Activated CD4-positive, alpha-beta T cell treated with anti-CD3 and anti-CD28 coated beads, Interleukin-2, amount 10 ng/mL, durations not matched to agents 24 days and 14 days (primary cell): ENCODE measurements at regions not wholly inside any gene's neighbourhood (a gene's known extent, or its start where the extent isn't known, plus 50 kb on each side); places are given as distances from the start of the nearest gene placed in this dataset.

Source experiments
- DNase-seq: peaks from one replicate; pipeline ENCODE4 v3.0.0; 2022
- H3K27ac Mint-ChIP-seq: one replicate; pipeline ENCODE4 v1.8.0; 2022; ENCODE audit warnings: mild to moderate bottlenecking, mixed read lengths
- H3K27me3 Mint-ChIP-seq: one replicate; pipeline ENCODE4 v1.8.0; 2022; ENCODE audit warnings: mixed read lengths
- H3K36me3 Mint-ChIP-seq: one replicate; pipeline ENCODE4 v1.8.0; 2022; ENCODE audit warnings: low read depth, mild to moderate bottlenecking, mixed read lengths
- H3K4me1 Mint-ChIP-seq: one replicate; pipeline ENCODE4 v1.8.0; 2021; ENCODE audit warnings: mixed read lengths
- H3K4me3 Mint-ChIP-seq: one replicate; pipeline ENCODE4 v1.8.0; 2022; ENCODE audit warnings: mild to moderate bottlenecking, moderate library complexity, mixed read lengths
- H3K9me3 Mint-ChIP-seq: one replicate; pipeline ENCODE4 v1.8.0; 2021; ENCODE audit warnings: mixed read lengths
- intact Hi-C: fragments of 100-400 bp; cut with micrococcal nuclease; formaldehyde crosslinking; loops from one replicate; pipeline ENCODE4 v1.15.1; 2023

DNA sequence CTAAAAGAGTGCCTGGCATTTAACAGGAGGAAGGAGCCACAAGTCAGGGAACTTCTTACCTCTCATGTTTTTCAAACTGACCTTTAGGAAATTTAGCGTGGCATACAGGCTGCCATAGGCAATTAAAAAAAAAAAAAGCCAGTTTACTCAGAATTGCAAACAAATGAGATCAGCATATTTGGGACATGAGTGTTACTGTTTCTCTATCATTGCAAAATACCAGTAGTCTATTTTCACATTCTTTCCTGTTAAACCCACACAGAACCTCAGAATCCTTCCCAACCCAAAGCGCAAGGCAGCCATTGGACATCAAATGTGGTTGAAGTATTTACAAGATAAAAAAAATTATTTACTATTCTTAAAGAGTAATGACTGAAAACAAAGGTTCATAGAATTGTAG, 366.4 kb upstream of the DYNLRB2 start:
- no peak for DNase-seq
- H3K4me1 Mint-ChIP-seq: no peaks in the 10 kb centered on the region
- no peaks in the 10 kb centered on the region for H3K27me3 Mint-ChIP-seq
- no peak overlapping the region for H3K4me3 Mint-ChIP-seq
- H3K9me3 Mint-ChIP-seq: no peaks in the 10 kb centered on the region
- H3K27ac Mint-ChIP-seq: no peak overlapping the region
- intact Hi-C loops: no loop called here
- no peaks in the 10 kb centered on the region for H3K36me3 Mint-ChIP-seq

DNA sequence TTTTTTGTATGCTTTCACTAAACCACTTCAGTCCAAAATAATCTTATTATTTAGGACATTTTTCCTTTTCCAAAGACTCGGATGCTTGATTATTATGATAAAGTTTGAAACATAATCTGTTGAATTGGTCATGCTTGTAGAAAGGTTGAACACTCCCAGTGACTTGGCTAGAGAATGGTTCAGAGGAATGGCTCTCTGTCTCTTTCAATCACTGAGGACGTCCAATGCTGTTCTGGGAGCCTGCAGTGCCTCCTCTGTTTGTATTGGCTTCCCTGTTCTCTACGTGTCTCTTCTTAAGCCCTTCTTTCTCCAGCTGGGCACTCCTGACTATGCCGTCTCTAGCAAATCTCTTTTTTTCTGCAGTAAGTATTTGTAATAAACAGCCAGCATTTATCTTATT, 369.0 kb upstream of the DYNLRB2 start:
- intact Hi-C loops: no loop called here
- no peak overlapping the region for H3K4me3 Mint-ChIP-seq

DNA sequence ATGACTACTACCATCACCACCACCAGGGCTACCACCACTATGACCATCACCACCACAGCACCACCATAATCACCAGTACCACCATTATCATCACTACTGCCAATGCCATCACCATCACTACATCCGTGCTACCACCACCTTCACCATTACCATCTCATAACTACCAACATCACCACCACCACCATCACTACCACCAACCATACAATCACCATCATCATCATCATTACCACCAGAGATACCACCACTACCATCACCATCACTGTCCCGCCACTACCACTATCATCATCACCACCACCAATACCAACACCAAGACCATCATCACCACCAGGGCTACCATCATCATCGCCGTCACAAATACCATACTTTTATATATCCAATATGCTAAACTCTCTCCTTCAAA, 369.6 kb upstream of the DYNLRB2 start:
- intact Hi-C loops: no loop called here
- Mint-ChIP-seq H3K27me3 (peaks cover 3% of the 10 kb centered on the region), H3K4me3 (no peak overlapping the region), H3K4me1 (no peaks in the 10 kb centered on the region), H3K36me3 (no peaks in the 10 kb centered on the region), H3K9me3 (no peaks in the 10 kb centered on the region), H3K27ac (no peak overlapping the region)
- DNase-seq: no peak

More for the DNA sequence above, 369.0 kb upstream of the DYNLRB2 start:
- no peaks in the 10 kb centered on the region for H3K4me1 Mint-ChIP-seq
- H3K27me3 Mint-ChIP-seq: peaks cover 2% of the 10 kb centered on the region
- no peak for DNase-seq
- H3K27ac Mint-ChIP-seq: no peak overlapping the region
- H3K9me3 Mint-ChIP-seq: no peaks in the 10 kb centered on the region
- H3K36me3 Mint-ChIP-seq: no peaks in the 10 kb centered on the region

DNA sequence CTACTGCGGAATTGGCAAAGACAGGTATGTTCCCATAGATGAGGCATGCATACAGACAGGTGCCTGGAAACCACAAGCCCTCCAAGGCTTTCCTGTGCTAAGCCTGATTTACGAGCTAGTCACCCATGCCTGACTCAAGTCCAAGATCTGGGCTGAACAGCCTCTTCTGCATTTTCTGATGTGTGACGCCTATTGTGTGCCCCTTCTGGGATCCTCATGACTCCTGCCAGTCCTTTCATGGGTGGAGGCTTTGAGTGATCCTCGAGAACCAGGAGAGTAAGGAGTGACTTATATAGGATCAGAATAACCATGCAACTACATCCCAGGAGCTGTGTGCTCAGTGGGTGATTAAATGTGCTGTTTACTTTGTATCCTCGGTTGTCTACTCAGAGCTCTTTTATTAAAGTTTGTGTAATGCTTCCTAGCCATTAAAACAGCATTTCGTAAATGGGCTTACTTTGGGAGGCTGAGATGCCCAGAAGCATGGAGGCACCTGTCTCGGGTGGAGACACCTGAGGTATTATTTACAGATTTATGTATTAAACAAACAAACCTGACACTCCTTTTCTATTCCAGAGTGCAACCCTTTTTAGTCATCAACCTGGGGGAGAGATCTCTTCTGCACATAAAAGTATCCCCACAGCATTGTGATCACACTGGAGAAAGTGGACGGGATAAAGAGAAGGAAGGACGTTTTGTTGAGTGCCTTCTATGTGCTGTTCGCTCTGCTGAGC, 373.0 kb upstream of the DYNLRB2 start:
- H3K4me1 Mint-ChIP-seq: no peaks in the 10 kb centered on the region
- no peaks in the 10 kb centered on the region for H3K9me3 Mint-ChIP-seq
- intact Hi-C loops: no loop called here
- no peaks in the 10 kb centered on the region for H3K36me3 Mint-ChIP-seq
- no peak overlapping the region for H3K27ac Mint-ChIP-seq
- DNase-seq: no peak
- no peak overlapping the region for H3K4me3 Mint-ChIP-seq
- H3K27me3 Mint-ChIP-seq: peaks cover 7% of the 10 kb centered on the region

DNA sequence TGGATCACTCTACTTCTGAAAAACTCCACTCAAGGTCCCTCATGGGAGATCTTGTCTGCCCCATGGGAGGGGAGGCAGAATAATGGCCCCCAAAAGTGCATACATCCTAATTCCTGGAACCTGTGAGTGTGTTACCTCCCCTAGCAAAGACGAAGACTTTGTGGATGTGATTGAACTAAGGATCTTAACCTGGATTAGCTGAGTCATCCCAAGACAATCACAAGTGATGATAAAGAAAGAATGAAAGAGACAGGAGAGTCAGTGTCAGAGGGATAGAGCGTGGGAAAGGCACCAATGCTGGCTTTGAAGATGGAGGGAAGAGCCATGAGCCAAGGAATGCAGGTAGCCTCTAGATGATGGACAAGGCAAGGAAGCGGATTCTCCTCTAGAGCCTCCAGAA, 374.7 kb upstream of the DYNLRB2 start:
- intact Hi-C loops: no loop called here
- Mint-ChIP-seq H3K27ac (no peak overlapping the region), H3K4me1 (no peaks in the 10 kb centered on the region), H3K9me3 (no peaks in the 10 kb centered on the region), H3K4me3 (no peak overlapping the region), H3K27me3 (peaks cover 8% of the 10 kb centered on the region), H3K36me3 (no peaks in the 10 kb centered on the region)
- no peak for DNase-seq

DNA sequence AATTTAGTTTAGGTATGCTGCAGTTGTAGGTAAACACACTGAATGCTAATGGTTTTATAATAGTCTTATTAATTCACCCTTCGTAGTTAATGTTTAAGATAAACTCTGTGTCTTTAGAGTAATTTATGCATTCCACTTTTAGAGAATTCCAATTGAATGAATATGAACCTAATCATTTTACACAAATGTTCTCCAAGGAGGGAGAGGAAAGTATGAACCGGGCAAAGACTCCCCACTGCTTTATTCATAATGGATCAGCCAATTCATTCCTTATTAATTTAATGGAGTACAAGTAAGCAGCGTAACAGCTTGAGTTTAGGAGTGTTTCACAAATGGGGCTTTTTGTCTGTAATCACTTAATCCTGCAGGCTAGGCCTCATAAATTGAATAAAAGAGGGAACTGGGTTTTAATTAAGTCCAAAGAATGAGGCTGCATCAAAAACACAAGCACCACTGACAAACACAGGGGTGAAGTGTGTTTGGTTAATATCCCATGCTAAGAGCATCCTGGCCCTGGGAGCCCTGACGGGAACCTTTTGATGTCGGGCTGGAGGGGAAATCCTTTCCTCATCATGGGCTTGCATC, 375.7 kb upstream of the DYNLRB2 start:
- H3K9me3 Mint-ChIP-seq: no peaks in the 10 kb centered on the region
- no peak for DNase-seq
- intact Hi-C loops: no loop called here
- H3K4me1 Mint-ChIP-seq: no peaks in the 10 kb centered on the region
- no peak overlapping the region for H3K27ac Mint-ChIP-seq
- no peak overlapping the region for H3K4me3 Mint-ChIP-seq
- H3K27me3 Mint-ChIP-seq: peaks cover 8% of the 10 kb centered on the region
- no peaks in the 10 kb centered on the region for H3K36me3 Mint-ChIP-seq

DNA sequence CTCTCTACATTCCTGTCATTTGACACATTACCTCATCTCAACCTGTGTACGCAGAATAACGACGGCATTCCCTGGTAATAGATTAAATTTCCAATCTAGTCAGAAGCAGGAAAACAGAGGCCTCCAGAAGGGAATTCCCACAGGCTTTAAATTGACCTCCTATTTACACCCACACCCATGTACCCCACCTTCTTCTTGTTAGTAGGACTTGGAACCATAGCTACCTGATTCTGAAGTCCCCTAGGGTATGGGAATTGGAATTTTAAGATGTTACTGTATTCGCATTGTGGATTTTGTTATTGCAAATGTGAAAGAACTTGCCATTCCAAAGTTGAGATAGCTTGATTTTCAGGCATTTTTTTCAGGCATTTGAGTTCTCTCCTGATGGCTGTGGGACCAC, 377.5 kb upstream of the DYNLRB2 start:
- Mint-ChIP-seq H3K36me3 (no peaks in the 10 kb centered on the region), H3K4me1 (no peaks in the 10 kb centered on the region), H3K4me3 (no peak overlapping the region), H3K27ac (no peak overlapping the region), H3K9me3 (no peaks in the 10 kb centered on the region), H3K27me3 (peaks cover 6% of the 10 kb centered on the region)
- intact Hi-C loops: no loop called here
- DNase-seq: no peak

DNA sequence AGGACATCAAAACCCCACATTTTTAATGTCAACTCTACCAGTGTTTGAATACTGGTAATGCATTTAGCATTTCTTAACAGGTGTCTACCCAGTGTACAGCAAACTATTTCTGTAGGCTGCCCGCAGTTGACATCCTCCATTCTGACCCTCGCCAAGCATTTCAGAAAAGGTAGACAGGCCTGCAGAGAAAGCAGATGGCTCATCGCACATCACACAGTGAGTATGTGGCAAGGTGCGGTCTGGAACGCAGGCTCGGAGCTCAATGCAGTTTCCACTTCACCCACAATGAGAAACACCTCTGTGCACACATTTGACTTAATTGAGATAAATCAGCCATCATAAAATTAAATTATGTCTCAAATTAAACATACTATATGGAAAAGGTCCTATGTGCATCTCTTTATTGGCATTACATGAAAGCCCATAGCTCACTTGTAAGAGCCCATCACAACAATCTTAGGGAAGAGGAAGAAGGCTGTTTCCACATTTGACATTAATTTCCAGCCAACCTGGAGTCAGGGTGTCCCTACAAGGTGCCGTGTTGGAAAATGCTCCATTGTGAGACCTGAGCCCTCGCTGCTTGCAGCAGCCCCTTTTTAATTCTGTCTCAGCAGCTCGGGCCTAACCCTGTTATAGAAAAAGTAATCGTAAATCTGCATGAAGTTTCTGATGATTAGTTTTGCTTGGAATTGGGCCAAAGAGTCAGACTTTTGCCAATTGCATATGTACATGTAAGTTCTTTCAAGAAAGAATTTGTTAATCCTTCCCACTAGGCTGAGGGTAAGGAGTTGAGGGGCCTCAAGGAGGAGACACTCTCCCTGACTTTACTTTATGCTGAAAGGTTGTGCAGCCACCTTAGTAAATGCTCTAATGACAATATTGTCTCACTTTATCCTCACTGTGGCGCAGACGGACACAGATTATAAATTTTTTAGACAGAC, 378.7 kb upstream of the DYNLRB2 start:
- Mint-ChIP-seq H3K36me3 (no peaks in the 10 kb centered on the region), H3K4me3 (no peak overlapping the region), H3K27me3 (peaks cover 6% of the 10 kb centered on the region), H3K4me1 (no peaks in the 10 kb centered on the region), H3K27ac (no peak overlapping the region), H3K9me3 (no peaks in the 10 kb centered on the region)
- DNase-seq: no peak
- intact Hi-C loops: no loop called here

DNA sequence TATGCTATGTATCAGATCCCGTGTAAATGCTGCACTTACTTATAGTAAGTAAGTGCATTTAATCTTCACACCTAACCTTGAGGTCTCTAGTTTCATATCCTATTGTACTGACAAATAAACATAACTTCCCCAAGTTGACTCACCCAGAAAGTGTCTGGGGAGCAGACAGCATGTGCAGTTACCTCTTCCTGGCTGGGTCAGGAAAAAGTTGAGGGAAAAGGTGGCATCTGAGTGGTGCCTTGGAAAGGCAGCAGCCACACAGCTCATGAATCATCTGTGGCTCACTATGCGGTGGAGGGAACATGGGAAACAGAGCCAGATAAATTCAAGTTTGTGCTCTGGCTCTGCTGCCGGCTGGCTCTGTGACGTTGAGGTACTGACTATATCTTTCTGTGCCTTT, 382.0 kb upstream of the DYNLRB2 start:
- H3K9me3 Mint-ChIP-seq: no peaks in the 10 kb centered on the region
- H3K27ac Mint-ChIP-seq: no peak overlapping the region
- peaks cover 3% of the 10 kb centered on the region for H3K27me3 Mint-ChIP-seq
- no peaks in the 10 kb centered on the region for H3K4me1 Mint-ChIP-seq
- no peak overlapping the region for H3K4me3 Mint-ChIP-seq
- no peaks in the 10 kb centered on the region for H3K36me3 Mint-ChIP-seq
- no peak for DNase-seq
- intact Hi-C loops: no loop called here

DNA sequence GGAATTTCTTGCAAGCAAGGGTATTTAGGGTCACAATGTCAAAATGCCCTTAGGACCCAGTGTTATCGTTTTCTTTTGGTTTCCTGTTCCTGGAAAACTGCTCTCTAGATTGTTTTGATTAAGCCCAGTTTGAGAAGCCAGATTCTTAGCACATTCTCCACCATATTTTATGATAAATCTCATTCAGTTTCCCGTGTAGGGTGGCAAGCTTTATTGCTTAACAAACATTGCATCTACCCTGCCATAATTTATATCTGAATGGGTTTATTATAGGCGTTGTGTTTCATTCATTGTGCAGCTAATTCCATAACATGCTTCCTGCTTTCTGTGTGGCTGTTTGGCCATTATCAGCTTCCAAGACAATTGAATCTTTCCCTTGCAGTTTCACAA, 389.1 kb upstream of the DYNLRB2 start:
- no peaks in the 10 kb centered on the region for H3K9me3 Mint-ChIP-seq
- intact Hi-C loops: no loop called here
- DNase-seq: no peak
- H3K4me3 Mint-ChIP-seq: no peak overlapping the region
- no peak overlapping the region for H3K27ac Mint-ChIP-seq
- no peaks in the 10 kb centered on the region for H3K4me1 Mint-ChIP-seq
- H3K36me3 Mint-ChIP-seq: no peaks in the 10 kb centered on the region
- H3K27me3 Mint-ChIP-seq: peaks cover 6% of the 10 kb centered on the region

DNA sequence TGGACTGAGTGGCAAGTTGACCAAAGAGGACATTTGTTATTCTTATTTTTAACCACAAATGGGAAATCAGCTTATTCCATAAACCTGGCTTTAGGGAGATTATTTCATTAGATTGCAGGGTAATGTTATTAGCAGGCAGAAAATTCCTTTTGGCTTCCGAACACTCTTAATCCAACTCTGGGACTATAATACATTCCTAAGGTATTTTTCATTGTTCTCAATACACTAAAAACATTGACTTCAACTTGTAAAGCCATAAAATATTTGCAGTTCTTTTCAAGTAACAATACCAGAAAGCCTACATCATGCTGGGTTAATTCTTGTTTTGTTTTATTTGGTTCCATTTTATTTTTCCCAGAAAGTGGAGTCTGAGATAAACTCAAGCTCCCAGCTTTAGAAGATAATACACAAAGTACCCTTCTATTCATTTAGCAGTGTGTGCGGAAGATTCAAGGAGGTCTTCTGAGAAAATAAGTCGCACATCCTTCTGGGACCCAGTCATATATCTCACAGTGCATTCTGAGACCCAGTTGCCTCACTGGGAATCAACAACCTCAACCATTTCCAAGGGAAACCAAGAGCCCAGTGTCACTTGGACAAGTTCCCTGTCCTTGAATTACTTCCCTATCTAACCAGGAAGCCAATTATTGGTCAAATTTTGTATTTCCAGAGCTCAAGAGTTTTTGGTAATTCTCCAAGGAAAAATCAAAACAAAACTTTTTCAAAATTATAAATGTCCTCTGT, 389.6 kb upstream of the DYNLRB2 start:
- Mint-ChIP-seq H3K4me1 (no peaks in the 10 kb centered on the region), H3K27me3 (peaks cover 6% of the 10 kb centered on the region), H3K4me3 (no peak overlapping the region), H3K36me3 (no peaks in the 10 kb centered on the region), H3K27ac (no peak overlapping the region), H3K9me3 (no peaks in the 10 kb centered on the region)
- intact Hi-C loops: no loop called here
- DNase-seq: no peak

DNA sequence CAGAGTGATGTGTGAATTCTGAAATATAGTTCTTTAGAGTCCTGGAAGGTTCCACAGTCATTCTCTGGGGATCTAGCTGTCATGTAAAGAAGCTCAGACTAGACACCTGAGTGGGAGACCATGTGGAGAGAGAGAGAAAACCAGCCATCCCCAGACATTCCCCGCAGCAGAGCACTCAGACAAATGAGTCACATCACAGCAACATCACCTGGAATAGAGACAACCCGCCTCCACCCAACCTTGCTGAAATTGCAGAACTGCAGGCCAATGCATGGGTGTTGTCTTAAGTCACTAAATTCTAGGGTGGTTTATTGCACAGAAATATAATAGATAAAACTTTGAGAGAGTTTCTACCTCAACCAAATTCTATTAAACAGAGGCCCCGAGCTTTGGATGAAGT, 392.0 kb upstream of the DYNLRB2 start:
- no peak overlapping the region for H3K27ac Mint-ChIP-seq
- peaks cover 3% of the 10 kb centered on the region for H3K9me3 Mint-ChIP-seq
- intact Hi-C loops: no loop called here
- H3K27me3 Mint-ChIP-seq: peaks cover 5% of the 10 kb centered on the region
- no peak for DNase-seq
- H3K36me3 Mint-ChIP-seq: no peaks in the 10 kb centered on the region
- H3K4me3 Mint-ChIP-seq: no peak overlapping the region
- no peaks in the 10 kb centered on the region for H3K4me1 Mint-ChIP-seq

DNA sequence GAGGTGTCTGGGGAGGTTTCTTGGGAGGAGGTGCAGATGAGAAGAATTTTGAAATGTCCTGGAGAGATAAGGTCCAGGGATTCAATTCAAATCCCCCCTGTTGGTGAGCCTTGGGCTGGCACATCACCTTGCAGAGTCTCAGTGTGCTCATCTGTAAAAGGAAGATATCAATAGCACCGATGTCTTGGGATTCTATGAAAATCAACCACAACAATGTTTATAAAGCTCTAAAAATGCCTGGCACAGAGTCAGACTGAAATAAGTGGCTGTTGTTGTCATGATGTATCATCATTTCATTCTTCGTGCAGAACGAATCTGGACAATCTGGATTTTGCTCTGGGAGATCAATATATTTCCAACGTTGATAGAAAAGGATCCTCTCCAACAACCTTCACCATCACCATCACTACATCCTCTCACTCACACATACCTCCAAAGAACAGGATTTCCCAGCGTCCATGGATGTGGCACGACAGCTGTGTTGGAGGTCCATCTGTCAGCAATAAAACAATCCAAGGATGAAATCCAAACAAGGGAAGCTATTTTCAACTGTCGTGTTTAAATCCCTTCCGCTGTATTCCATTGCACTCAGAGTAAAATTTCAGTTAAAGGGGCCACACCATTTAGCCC, 393.7 kb upstream of the DYNLRB2 start:
- Mint-ChIP-seq H3K9me3 (peaks cover 7% of the 10 kb centered on the region), H3K4me1 (no peaks in the 10 kb centered on the region), H3K4me3 (no peak overlapping the region), H3K36me3 (no peaks in the 10 kb centered on the region), H3K27me3 (peaks cover 4% of the 10 kb centered on the region), H3K27ac (no peak overlapping the region)
- intact Hi-C loops: no loop called here
- DNase-seq: no peak
